IMR-90 (cell line): ENCODE measurements at regions not wholly inside any gene's neighbourhood (a gene's known extent, or its start where the extent isn't known, plus 50 kb on each side); places are given as distances from the start of the nearest gene placed in this dataset.

Experiments used
- ATAC-seq: fragments of 200-7000 bp; cut with Tn5 transposase; 2 replicates; pipeline ENCODE4 v1.9.1; 2020; ENCODE audit warnings: low read depth, mild to moderate bottlenecking, moderate library complexity
- BruUV-seq: library from RNA; stranded (reverse); fragments of 400-500 nt; replicated peaks from 2 replicates; lab custom pipeline; 2021; lab: Mats Ljungman, UMichigan
- CTCF ChIA-PET: fragments of 300-600 bp; formaldehyde crosslinking; extraction: SDS; loops from one replicate; lab custom pipeline; 2021; ENCODE audit warnings: antibody characterized with exemption; lab: Yijun Ruan, JAX
- POLR2A ChIA-PET: fragments of 300-600 bp; sonication (Branson Sonifier 250); formaldehyde crosslinking; loops from one replicate; lab custom pipeline; 2022; ENCODE audit warnings: antibody characterized with exemption; ENCODE audit not compliant: unreplicated experiment; lab: Charles Lee
- DNase-seq: peaks from one replicate; pipeline ENCODE4 v3.0.0; 2013
- H2AFZ ChIP-seq: replicated peaks from 2 replicates; pipeline ENCODE3; 2013; ENCODE audit warnings: low read length, mild to moderate bottlenecking; ENCODE audit not compliant: poor library complexity
- H2AK5ac ChIP-seq: 2 replicates; pipeline ENCODE4 v1.6.1; 2013; ENCODE audit warnings: low read depth, low read length, inconsistent platforms
- H2AK9ac ChIP-seq: replicated peaks from 2 replicates; pipeline ENCODE3; 2013; ENCODE audit warnings: mild to moderate bottlenecking, low read depth, low read length, moderate library complexity; ENCODE audit not compliant: poor library complexity
- H2BK120ac ChIP-seq: 2 replicates; pipeline ENCODE4 v1.6.1; 2013; ENCODE audit warnings: low read depth, low read length, inconsistent platforms
- H2BK15ac ChIP-seq: 3 replicates; pipeline ENCODE4 v1.6.1; 2013; ENCODE audit warnings: low read depth, low read length, inconsistent platforms
- H2BK20ac ChIP-seq: 2 replicates; pipeline ENCODE4 v1.6.1; 2013; ENCODE audit warnings: low read depth, mild to moderate bottlenecking, inconsistent platforms, low read length, moderate library complexity
- H2BK5ac ChIP-seq: 2 replicates; pipeline ENCODE4 v1.6.1; 2013; ENCODE audit warnings: mild to moderate bottlenecking, low read depth, low read length, inconsistent platforms; ENCODE audit not compliant: poor library complexity, severe bottlenecking
- H3K14ac ChIP-seq: replicated peaks from 2 replicates; pipeline ENCODE4 v1.6.1; 2013; ENCODE audit warnings: low read depth, low read length, inconsistent platforms
- H3K18ac ChIP-seq: 2 replicates; pipeline ENCODE4 v1.6.1; 2013; ENCODE audit warnings: low read depth, low read length, control low read depth
- H3K23ac ChIP-seq: 2 replicates; pipeline ENCODE4 v1.6.1; 2013; ENCODE audit warnings: low read depth, low read length, inconsistent platforms
- H3K27ac ChIP-seq: 2 replicates; pipeline ENCODE4 v1.5.1; 2013; ENCODE audit warnings: mild to moderate bottlenecking, control low read depth, low read length; ENCODE audit not compliant: insufficient read depth
- H3K27me3 ChIP-seq: 2 replicates; pipeline ENCODE4 v1.6.1; 2013; ENCODE audit warnings: low read length; ENCODE audit not compliant: control insufficient read depth, insufficient read depth
- H3K36me3 ChIP-seq: 2 replicates; pipeline ENCODE4 v1.6.1; 2013; ENCODE audit warnings: low read length, mixed read lengths; ENCODE audit not compliant: control insufficient read depth, insufficient read depth
- H3K4ac ChIP-seq: 2 replicates; pipeline ENCODE4 v1.6.1; 2013; ENCODE audit warnings: low read depth, low read length, inconsistent platforms
- H3K4me1 ChIP-seq: 2 replicates; pipeline ENCODE4 v1.6.1; 2013; ENCODE audit warnings: low read length, mixed read lengths; ENCODE audit not compliant: control insufficient read depth, insufficient read depth
- H3K4me2 ChIP-seq: 2 replicates; pipeline ENCODE4 v1.6.1; 2013; ENCODE audit warnings: low read depth, mild to moderate bottlenecking, control low read depth, low read length, moderate library complexity
- H3K4me3 ChIP-seq: 2 replicates; pipeline ENCODE4 v1.5.1; 2013; ENCODE audit warnings: low read depth, mild to moderate bottlenecking, control low read depth, low read length, moderate library complexity; ENCODE audit not compliant: insufficient read depth
- H3K56ac ChIP-seq: 2 replicates; pipeline ENCODE4 v1.6.1; 2013; ENCODE audit warnings: low read length, inconsistent platforms; ENCODE audit not compliant: insufficient read depth; ENCODE audit errors: extremely low read depth
- H3K79me1 ChIP-seq, 2 experiments: 2 replicates each; pipeline ENCODE4 v1.6.1; 2013; ENCODE audit warnings: low read length in 2 of 2, inconsistent platforms in 1 of 2, low read depth in 1 of 2
- H3K9ac ChIP-seq: 2 replicates; pipeline ENCODE4 v1.6.1; 2013; ENCODE audit warnings: low read depth, low read length, control low read depth
- H3K9me1 ChIP-seq: 2 replicates; pipeline ENCODE4 v1.6.1; 2013; ENCODE audit warnings: low read length, inconsistent platforms; ENCODE audit not compliant: insufficient read depth
- H3K9me3 ChIP-seq: 2 replicates; pipeline ENCODE4 v1.6.1; 2013; ENCODE audit warnings: low read length; ENCODE audit not compliant: control insufficient read depth, insufficient read depth
- H4K20me1 ChIP-seq: 2 replicates; pipeline ENCODE4 v1.6.1; 2013; ENCODE audit warnings: low read length, inconsistent platforms; ENCODE audit not compliant: insufficient read depth
- H4K5ac ChIP-seq: 2 replicates; pipeline ENCODE4 v1.6.1; 2013; ENCODE audit warnings: mild to moderate bottlenecking, low read depth, low read length, control low read depth
- H4K8ac ChIP-seq, 2 experiments: 2 replicates each; pipeline ENCODE4 v1.6.1; 2013; ENCODE audit warnings: low read depth in 2 of 2, low read length in 2 of 2, control low read depth in 1 of 2, inconsistent platforms in 1 of 2
- H4K91ac ChIP-seq: 2 replicates; pipeline ENCODE4 v1.6.1; 2013; ENCODE audit warnings: low read depth, low read length, inconsistent platforms; ENCODE audit not compliant: insufficient read depth
- BHLHE40 ChIP-seq: fragments of 150-350 bp; IDR thresholded peaks from 2 replicates; pipeline ENCODE4 v1.6.1; 2016; ENCODE audit warnings: mild to moderate bottlenecking, low read depth, low read length
- CEBPB ChIP-seq: IDR thresholded peaks from 2 replicates; pipeline ENCODE4 v1.6.1; 2012; ENCODE audit warnings: low read depth, low read length, improper control_type of control experiment
- CHD1 ChIP-seq: IDR thresholded peaks from 2 replicates; pipeline ENCODE4 v1.6.1; 2012; ENCODE audit warnings: low read depth, low read length, improper control_type of control experiment
- ELK1 ChIP-seq: fragments of 150-350 bp; IDR thresholded peaks from 2 replicates; pipeline ENCODE4 v1.6.1; 2016; ENCODE audit warnings: low read depth, mild to moderate bottlenecking, low read length, moderate library complexity, borderline replicate concordance
- FOS ChIP-seq: fragments of 150-350 bp; IDR thresholded peaks from 2 replicates; pipeline ENCODE4 v1.6.1; 2016; ENCODE audit warnings: low read depth, low read length
- MAFK ChIP-seq: IDR thresholded peaks from 2 replicates; pipeline ENCODE4 v1.6.1; 2012; ENCODE audit warnings: low read depth, low read length, improper control_type of control experiment
- MAZ ChIP-seq: IDR thresholded peaks from 2 replicates; pipeline ENCODE4 v1.6.1; 2012; ENCODE audit warnings: low read depth, mild to moderate bottlenecking, low read length, improper control_type of control experiment, moderate library complexity, borderline replicate concordance
- MXI1 ChIP-seq: IDR thresholded peaks from 2 replicates; pipeline ENCODE4 v1.6.1; 2012; ENCODE audit warnings: low read depth, mild to moderate bottlenecking, low read length, moderate library complexity, borderline replicate concordance
- NFE2L2 ChIP-seq: fragments of 150-350 bp; IDR thresholded peaks from 2 replicates; pipeline ENCODE4 v1.6.1; 2016; ENCODE audit warnings: low read depth, mild to moderate bottlenecking, low read length
- POLR2A ChIP-seq: IDR thresholded peaks from 2 replicates; pipeline ENCODE4 v1.6.1; 2012; ENCODE audit warnings: mild to moderate bottlenecking, low read depth, low read length
- RAD21 ChIP-seq: IDR thresholded peaks from 2 replicates; pipeline ENCODE4 v1.6.1; 2012; ENCODE audit warnings: low read length, improper control_type of control experiment
- RCOR1 ChIP-seq: IDR thresholded peaks from 2 replicates; pipeline ENCODE4 v1.6.1; 2012; ENCODE audit warnings: mild to moderate bottlenecking, low read length, improper control_type of control experiment; ENCODE audit not compliant: insufficient replicate concordance
- RFX5 ChIP-seq: IDR thresholded peaks from 2 replicates; pipeline ENCODE4 v1.8.0; 2012; ENCODE audit warnings: low read depth, mild to moderate bottlenecking, low read length, moderate library complexity
- SMC3 ChIP-seq: fragments of 150-350 bp; IDR thresholded peaks from 2 replicates; pipeline ENCODE4 v1.6.1; 2016; ENCODE audit warnings: low read depth, mild to moderate bottlenecking, antibody characterized with exemption, low read length, moderate library complexity
- USF2 ChIP-seq: fragments of 150-350 bp; IDR thresholded peaks from 2 replicates; pipeline ENCODE4 v1.6.1; 2017; ENCODE audit warnings: mild to moderate bottlenecking, antibody characterized with exemption, low read length, low read depth
- WGBS, 2 experiments: methylation state at CpG; one replicate each; pipeline versions ENCODE4 v1.1.5 to v1.1.7; 2013; ENCODE audit warnings: missing lambda C conversion rate in 2 of 2; ENCODE audit not compliant: insufficient read length in 1 of 2; ENCODE audit errors: extremely low coverage in 2 of 2; 5-methylcytosine and 5-hydroxymethylcytosine counted together
- dilution Hi-C: fragments of 300-500 bp; cut with HindIII; formaldehyde crosslinking; loops from one replicate; pipeline ENCODE4 v1.14.3; 2018; ENCODE audit warnings: low sequenced_read_pairs; ENCODE audit not compliant: unreplicated experiment
- in situ Hi-C: fragments of 300-500 bp; cut with MboI; formaldehyde crosslinking; loops from 3 replicates; pipeline ENCODE4 v1.14.3; 2019; ENCODE audit warnings: low sequenced_read_pairs, inconsistent platforms, mixed read lengths
- intact Hi-C: fragments of 100-400 bp; cut with micrococcal nuclease; formaldehyde crosslinking; loops from 2 replicates; pipeline ENCODE4 v1.10.0; 2022
- TF ChIP-seq, protein P1 (sequence below): conservative IDR thresholded peaks from 2 replicates; pipeline ENCODE4 v1.5.1; 2012; ENCODE audit warnings: mild to moderate bottlenecking, low read depth, low read length, improper control_type of control experiment

DNA sequence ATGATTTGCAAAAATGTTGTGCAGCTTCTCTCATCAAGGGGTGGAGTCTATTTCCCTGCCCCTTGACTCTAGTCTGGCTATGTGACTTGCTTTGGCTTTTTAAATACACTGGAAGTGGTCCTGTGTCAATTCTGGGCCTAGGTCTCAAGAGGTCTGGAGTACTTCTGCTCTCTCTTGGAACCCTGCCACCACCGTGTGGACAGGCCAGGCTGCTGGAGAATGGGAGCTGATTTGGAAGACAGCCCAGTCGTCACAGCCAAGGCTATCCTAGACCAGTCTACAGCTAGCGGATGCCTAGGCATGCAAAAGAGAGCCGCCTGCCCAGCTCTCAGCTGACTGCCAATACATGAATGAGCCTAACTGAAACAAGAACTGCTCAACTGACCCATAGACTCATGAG is 56.7 kb upstream of the CLINT1 start:
- H3K36me3 ChIP-seq, result no peaks in the 10 kb centered on the region
- no peak overlapping the region for H2BK20ac ChIP-seq
- ATAC-seq (peak; percentile 36; the same call in 1 of the 2 replicates), DNase-seq (peak; percentile 13)
- H3K14ac ChIP-seq, result no peak overlapping the region
- no peak overlapping the region for H2AK9ac ChIP-seq
- peaks cover 6% of the 10 kb centered on the region for H3K27me3 ChIP-seq
- H4K91ac ChIP-seq, result no peak overlapping the region
- no TSS peak for BruUV-seq
- no peak overlapping the region for H3K9ac ChIP-seq
- H2AFZ ChIP-seq, result peak overlapping the region; percentile 5
- H3K4me1 ChIP-seq, result no peaks in the 10 kb centered on the region
- no peak overlapping the region for H2BK120ac ChIP-seq
- H3K9me3 ChIP-seq, result no peaks in the 10 kb centered on the region
- H3K18ac ChIP-seq, result no peak overlapping the region
- H3K27ac ChIP-seq, result no peak overlapping the region
- H2AK5ac ChIP-seq, result no peak overlapping the region
- no peak overlapping the region for H2BK15ac ChIP-seq
- H3K4ac ChIP-seq, result no peak overlapping the region
- H3K23ac ChIP-seq, result no peak overlapping the region
- no peak overlapping the region for H3K4me3 ChIP-seq
- no peaks in the 10 kb centered on the region for H4K20me1 ChIP-seq
- POLR2A ChIA-PET, result interaction anchor here (0.5 kb wide), 1 partner anchor 86 kb away, joined by 3 read pairs; no protein-coding TSS in a partner anchor
- H4K5ac ChIP-seq, result no peak overlapping the region
- no peaks in the 10 kb centered on the region for H3K79me1 ChIP-seq
- H2BK5ac ChIP-seq, result no peak overlapping the region
- TF ChIP-seq CEBPB (no peak), ELK1 (no peak), SMC3 (no peak), USF2 (no peak), MXI1 (no peak), MAFK (no peak), MAZ (no peak), NFE2L2 (no peak), POLR2A (no peak), RFX5 (no peak), RAD21 (no peak), CHD1 (no peak), FOS (no peak), RCOR1 (no peak), BHLHE40 (no peak)
- TF ChIP-seq, protein P1, sequence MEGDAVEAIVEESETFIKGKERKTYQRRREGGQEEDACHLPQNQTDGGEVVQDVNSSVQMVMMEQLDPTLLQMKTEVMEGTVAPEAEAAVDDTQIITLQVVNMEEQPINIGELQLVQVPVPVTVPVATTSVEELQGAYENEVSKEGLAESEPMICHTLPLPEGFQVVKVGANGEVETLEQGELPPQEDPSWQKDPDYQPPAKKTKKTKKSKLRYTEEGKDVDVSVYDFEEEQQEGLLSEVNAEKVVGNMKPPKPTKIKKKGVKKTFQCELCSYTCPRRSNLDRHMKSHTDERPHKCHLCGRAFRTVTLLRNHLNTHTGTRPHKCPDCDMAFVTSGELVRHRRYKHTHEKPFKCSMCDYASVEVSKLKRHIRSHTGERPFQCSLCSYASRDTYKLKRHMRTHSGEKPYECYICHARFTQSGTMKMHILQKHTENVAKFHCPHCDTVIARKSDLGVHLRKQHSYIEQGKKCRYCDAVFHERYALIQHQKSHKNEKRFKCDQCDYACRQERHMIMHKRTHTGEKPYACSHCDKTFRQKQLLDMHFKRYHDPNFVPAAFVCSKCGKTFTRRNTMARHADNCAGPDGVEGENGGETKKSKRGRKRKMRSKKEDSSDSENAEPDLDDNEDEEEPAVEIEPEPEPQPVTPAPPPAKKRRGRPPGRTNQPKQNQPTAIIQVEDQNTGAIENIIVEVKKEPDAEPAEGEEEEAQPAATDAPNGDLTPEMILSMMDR, result no peak
- H4K8ac ChIP-seq, result no peak overlapping the region
- 0% methylated on average over 2 of the region's 4 CpGs; no CpG with 5 or more reads in 1 of the 2 experiments for WGBS, 2 experiments
- dilution Hi-C loops, result no loop called here
- in situ Hi-C loops, result no loop called here
- intact Hi-C loops, result loop anchor here (5.0 kb wide), 1 partner anchor 153 kb away; no protein-coding TSS in a partner anchor
- H3K9me1 ChIP-seq, result no peaks in the 10 kb centered on the region
- CTCF ChIA-PET, result interaction anchor here (0.6 to 1.2 kb wide), 2 partner anchors 22 to 60 kb away, joined by 4 read pairs; no protein-coding TSS in a partner anchor
- no peak overlapping the region for H3K56ac ChIP-seq
- no peak overlapping the region for H3K4me2 ChIP-seq
